Endothelial cell of umbilical vein (primary cell): ENCODE measurements at regions not wholly inside any gene's neighbourhood (a gene's known extent, or its start where the extent isn't known, plus 50 kb on each side); places are given as distances from the start of the nearest gene placed in this dataset.

Experiments
- BruUV-seq: library from RNA; stranded (reverse); fragments of 400-500 nt; replicated peaks from 2 replicates; lab custom pipeline; 2021; lab: Mats Ljungman, UMichigan
- CTCF ChIA-PET: fragments of 300-600, 350-600 bp; sonication (Branson Sonifier 250); formaldehyde crosslinking; loops from one replicate; lab custom pipeline; 2021; ENCODE audit warnings: antibody characterized with exemption, inconsistent platforms; lab: Charles Lee
- POLR2A ChIA-PET: fragments of 300-600, 350-600 bp; sonication (Branson Sonifier 250); formaldehyde crosslinking; loops from one replicate; lab custom pipeline; 2021; ENCODE audit warnings: antibody characterized with exemption, inconsistent platforms; lab: Charles Lee
- DNase-seq: peaks from one replicate; pipeline ENCODE4 v3.0.0-alpha.2; 2011; ENCODE audit warnings: low read depth, low spot score
- FAIRE-seq: peaks from 2 replicates; lab custom pipeline; 2011; peaks lifted over from hg19 to GRCh38; lab: Jason Lieb, UNC
- H2AFZ ChIP-seq: 2 replicates; pipeline ENCODE4 v1.6.0; 2012; ENCODE audit warnings: low read depth, low read length, control low read depth, inconsistent platforms
- H3K27ac ChIP-seq: 2 replicates; pipeline ENCODE4 v1.5.1; 2011; ENCODE audit warnings: low read depth, mild to moderate bottlenecking, control low read depth, low read length, moderate library complexity; ENCODE audit not compliant: insufficient read depth
- H3K27me3 ChIP-seq, 2 experiments: 2 replicates each; pipeline versions ENCODE4 v1.6.0 to v1.6.1; 2011; ENCODE audit warnings: low read length in 2 of 2, mixed read lengths in 1 of 2; ENCODE audit not compliant: control insufficient read depth in 2 of 2, insufficient read depth in 2 of 2
- H3K36me3 ChIP-seq, 2 experiments: 2 replicates in 1 of 2; 3 replicates in 1 of 2; pipeline ENCODE4 v1.5.1; 2011; ENCODE audit warnings: low read length in 2 of 2, mild to moderate bottlenecking in 1 of 2, moderate library complexity in 1 of 2; ENCODE audit not compliant: control insufficient read depth in 2 of 2, insufficient read depth in 2 of 2; ENCODE audit errors: extremely low read depth in 1 of 2
- H3K4me1 ChIP-seq: 3 replicates; pipeline ENCODE4 v1.5.1; 2011; ENCODE audit warnings: mild to moderate bottlenecking, low read length; ENCODE audit not compliant: control insufficient read depth, insufficient read depth; ENCODE audit errors: extremely low read depth
- H3K4me2 ChIP-seq: 2 replicates; pipeline ENCODE4 v1.6.1; 2011; ENCODE audit warnings: low read length, control low read depth, mixed read lengths; ENCODE audit not compliant: insufficient read depth
- H3K4me3 ChIP-seq, 3 experiments: fragments of 200-600 bp in 1 of 3; sonication (generic), shearing (Covaris generic) in 1 of 3; replicated peaks in 1 of 3; 2 replicates each; pipeline ENCODE4 v1.5.1; 2011 to 2016; ENCODE audit warnings: control low read depth in 3 of 3, low read length in 3 of 3, mild to moderate bottlenecking in 2 of 3, inconsistent platforms in 1 of 3, low read depth in 1 of 3, moderate library complexity in 1 of 3; ENCODE audit not compliant: insufficient read depth in 1 of 3
- H3K79me2 ChIP-seq: 2 replicates; pipeline ENCODE4 v1.6.0; 2012; ENCODE audit warnings: low read length, inconsistent platforms; ENCODE audit not compliant: control insufficient read depth, insufficient read depth
- H3K9ac ChIP-seq: replicated peaks from 2 replicates; pipeline ENCODE3; 2011; ENCODE audit warnings: low read length, control low read depth; ENCODE audit not compliant: insufficient read depth; ENCODE audit errors: extremely low read depth
- H3K9me1 ChIP-seq: replicated peaks from 3 replicates; pipeline ENCODE4 v1.6.0; 2011; ENCODE audit warnings: mild to moderate bottlenecking, low read length; ENCODE audit not compliant: control insufficient read depth, insufficient read depth; ENCODE audit errors: extremely low read depth
- H3K9me3 ChIP-seq: replicated peaks from 2 replicates; pipeline ENCODE4 v1.5.1; 2012; ENCODE audit warnings: low read length, inconsistent platforms; ENCODE audit not compliant: control insufficient read depth, insufficient read depth
- H4K20me1 ChIP-seq: replicated peaks from 2 replicates; pipeline ENCODE3; 2011; ENCODE audit warnings: mild to moderate bottlenecking, low read length; ENCODE audit not compliant: control insufficient read depth, insufficient read depth; ENCODE audit errors: extremely low read depth
- FOS ChIP-seq: IDR thresholded peaks from 2 replicates; pipeline ENCODE4 v1.6.1; 2011; ENCODE audit warnings: mild to moderate bottlenecking, low read length, moderate library complexity, borderline replicate concordance; ENCODE audit not compliant: insufficient read depth
- GATA2 ChIP-seq: IDR thresholded peaks from 2 replicates; pipeline ENCODE4 v1.7.0; 2011; ENCODE audit warnings: low read depth, mild to moderate bottlenecking, moderate library complexity, mixed read lengths, low read length; ENCODE audit not compliant: insufficient read length, insufficient read depth
- JUN ChIP-seq: IDR thresholded peaks from 2 replicates; pipeline ENCODE4 v1.6.1; 2011; ENCODE audit warnings: borderline replicate concordance, low read depth; ENCODE audit not compliant: insufficient read length, insufficient read depth
- MAX ChIP-seq: IDR thresholded peaks from 2 replicates; pipeline ENCODE4 v1.6.1; 2011; ENCODE audit not compliant: insufficient read depth, insufficient read length
- MYC ChIP-seq: IDR thresholded peaks from one replicate; pipeline ENCODE4 v1.6.1; 2011; ENCODE audit warnings: mild to moderate bottlenecking, low read depth, low read length
- dilution Hi-C: fragments of 300-500 bp; cut with MboI; formaldehyde crosslinking; loops from one replicate; pipeline ENCODE4 v1.15.0; 2019; ENCODE audit warnings: low sequenced_read_pairs; ENCODE audit not compliant: extremely low pct_ligation_motif_present
- intact Hi-C: fragments of 100-400 bp; cut with micrococcal nuclease; formaldehyde crosslinking; loops from one replicate; pipeline ENCODE4 v1.10.0; 2022

- dilution Hi-C loops, result no loop called here
- peak overlapping the region; percentile 59 for H2AFZ ChIP-seq
Measured at GRCh38 chr21:15121097-15121654, 56.4 kb upstream of the NRIP1 start.

GRCh38 chr21:15121655-15122120 lies 56.9 kb upstream of the NRIP1 start:
- Histone ChIP-seq H3K9me3 (no peaks in the 10 kb centered on the region), H4K20me1 (no peaks in the 10 kb centered on the region), H3K4me1 (peaks cover 6% of the 10 kb centered on the region), H3K79me2 (no peaks in the 10 kb centered on the region), H3K4me3 (no peak overlapping the region), H3K27ac (no peak overlapping the region), H3K4me2 (no peak overlapping the region), H3K36me3 (no peaks in the 10 kb centered on the region), H3K9me1 (no peaks in the 10 kb centered on the region), H2AFZ (peak overlapping the region; percentile 59), H3K9ac (no peak overlapping the region), H3K27me3 (no peaks in the 10 kb centered on the region)
- dilution Hi-C loops (no loop called here), intact Hi-C loops (no loop called here)
- ChIA-PET POLR2A (no interaction called here), CTCF (interaction anchor here (1.5 to 2.3 kb wide), 2 partner anchors 10 to 257 kb away, joined by 3 to 8 read pairs; no protein-coding TSS in a partner anchor)
- BruUV-seq, result no TSS peak
- peak; percentile 61 for DNase-seq
- peak; percentile 19 for TF ChIP-seq FOS
- TF ChIP-seq MAX, result no peak
- TF ChIP-seq JUN, result peak; percentile 57
- no peak for TF ChIP-seq MYC
- FAIRE-seq, result no peak

More at GRCh38 chr21:15121097-15121654, 56.4 kb upstream of the NRIP1 start:
- intact Hi-C loops, result no loop called here
- Histone ChIP-seq H4K20me1 (no peaks in the 10 kb centered on the region), H3K9me3 (no peaks in the 10 kb centered on the region), H3K79me2 (no peaks in the 10 kb centered on the region), H3K9me1 (no peaks in the 10 kb centered on the region), H3K4me2 (no peak overlapping the region), H3K4me1 (peaks cover 6% of the 10 kb centered on the region), H3K27ac (no peak overlapping the region), H3K4me3 (no peak overlapping the region), H3K36me3 (no peaks in the 10 kb centered on the region), H3K27me3 (no peaks in the 10 kb centered on the region), H3K9ac (no peak overlapping the region)
- BruUV-seq, result no TSS peak
- CTCF ChIA-PET, result interaction anchor here (2.3 kb wide), 1 partner anchor 257 kb away, joined by 8 read pairs; no protein-coding TSS in a partner anchor
- POLR2A ChIA-PET, result no interaction called here
- no peak for FAIRE-seq
- no peak for TF ChIP-seq GATA2
- DNase-seq, result no peak
